Glutamatergic neuron (in vitro differentiated cells): ENCODE measurements at regions not wholly inside any gene's neighbourhood (a gene's known extent, or its start where the extent isn't known, plus 50 kb on each side); places are given as distances from the start of the nearest gene placed in this dataset.

Experiments
- DNase-seq: peaks from one replicate; pipeline ENCODE4 v3.0.0; 2022
- H3K27ac Mint-ChIP-seq: one replicate; pipeline ENCODE4 v1.8.0; 2020; ENCODE audit warnings: mild to moderate bottlenecking, mixed read lengths, inconsistent platforms; ENCODE audit not compliant: unreplicated experiment
- H3K27me3 Mint-ChIP-seq: one replicate; pipeline ENCODE4 v1.8.0; 2020; ENCODE audit warnings: mild to moderate bottlenecking, moderate library complexity, mixed read lengths, inconsistent platforms; ENCODE audit not compliant: unreplicated experiment
- H3K36me3 Mint-ChIP-seq: one replicate; pipeline ENCODE4 v1.8.0; 2020; ENCODE audit warnings: mild to moderate bottlenecking, mixed read lengths, inconsistent platforms; ENCODE audit not compliant: unreplicated experiment
- H3K4me1 Mint-ChIP-seq: one replicate; pipeline ENCODE4 v1.8.0; 2020; ENCODE audit warnings: mild to moderate bottlenecking, low read depth, mixed read lengths, inconsistent platforms; ENCODE audit not compliant: unreplicated experiment
- H3K4me3 Mint-ChIP-seq: one replicate; pipeline ENCODE4 v1.8.0; 2020; ENCODE audit warnings: mild to moderate bottlenecking, mixed read lengths, inconsistent platforms; ENCODE audit not compliant: unreplicated experiment
- H3K9me3 Mint-ChIP-seq: one replicate; pipeline ENCODE4 v1.8.0; 2020; ENCODE audit warnings: mild to moderate bottlenecking, moderate library complexity, mixed read lengths, inconsistent platforms; ENCODE audit not compliant: unreplicated experiment
- TF ChIP-seq, protein P1 (sequence below): fragments of 200-600 bp; sonication (generic); IDR thresholded peaks from one replicate; pipeline ENCODE4 v1.5.0; 2021; ENCODE audit not compliant: partially characterized antibody, unreplicated experiment

DNA sequence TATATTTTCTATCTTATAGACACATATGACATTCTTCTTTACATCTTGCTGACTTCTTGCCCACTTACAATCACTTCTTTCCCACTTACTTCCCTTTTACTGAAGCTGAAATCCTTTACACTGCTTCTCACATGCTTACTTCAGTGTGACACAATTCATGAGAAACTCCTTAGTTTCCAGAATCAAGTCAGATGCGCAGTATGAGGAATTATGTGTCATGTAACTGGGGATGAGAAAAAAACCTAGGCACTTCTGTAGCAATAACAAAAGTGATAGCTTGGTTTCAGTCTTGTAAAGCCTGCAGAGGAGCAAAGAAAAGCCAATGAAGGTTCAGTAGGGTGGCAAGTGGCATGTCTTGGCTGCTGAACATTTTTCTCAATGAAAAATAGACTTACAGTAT lies 566.2 kb upstream of the RGS18 start:
- Mint-ChIP-seq H3K9me3 (no peaks in the 10 kb centered on the region), H3K4me3 (no peak overlapping the region), H3K4me1 (no peaks in the 10 kb centered on the region), H3K36me3 (no peaks in the 10 kb centered on the region), H3K27me3 (no peaks in the 10 kb centered on the region), H3K27ac (no peak overlapping the region)
- TF ChIP-seq, protein P1, sequence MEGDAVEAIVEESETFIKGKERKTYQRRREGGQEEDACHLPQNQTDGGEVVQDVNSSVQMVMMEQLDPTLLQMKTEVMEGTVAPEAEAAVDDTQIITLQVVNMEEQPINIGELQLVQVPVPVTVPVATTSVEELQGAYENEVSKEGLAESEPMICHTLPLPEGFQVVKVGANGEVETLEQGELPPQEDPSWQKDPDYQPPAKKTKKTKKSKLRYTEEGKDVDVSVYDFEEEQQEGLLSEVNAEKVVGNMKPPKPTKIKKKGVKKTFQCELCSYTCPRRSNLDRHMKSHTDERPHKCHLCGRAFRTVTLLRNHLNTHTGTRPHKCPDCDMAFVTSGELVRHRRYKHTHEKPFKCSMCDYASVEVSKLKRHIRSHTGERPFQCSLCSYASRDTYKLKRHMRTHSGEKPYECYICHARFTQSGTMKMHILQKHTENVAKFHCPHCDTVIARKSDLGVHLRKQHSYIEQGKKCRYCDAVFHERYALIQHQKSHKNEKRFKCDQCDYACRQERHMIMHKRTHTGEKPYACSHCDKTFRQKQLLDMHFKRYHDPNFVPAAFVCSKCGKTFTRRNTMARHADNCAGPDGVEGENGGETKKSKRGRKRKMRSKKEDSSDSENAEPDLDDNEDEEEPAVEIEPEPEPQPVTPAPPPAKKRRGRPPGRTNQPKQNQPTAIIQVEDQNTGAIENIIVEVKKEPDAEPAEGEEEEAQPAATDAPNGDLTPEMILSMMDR: no peak
- DNase-seq: no peak

DNA sequence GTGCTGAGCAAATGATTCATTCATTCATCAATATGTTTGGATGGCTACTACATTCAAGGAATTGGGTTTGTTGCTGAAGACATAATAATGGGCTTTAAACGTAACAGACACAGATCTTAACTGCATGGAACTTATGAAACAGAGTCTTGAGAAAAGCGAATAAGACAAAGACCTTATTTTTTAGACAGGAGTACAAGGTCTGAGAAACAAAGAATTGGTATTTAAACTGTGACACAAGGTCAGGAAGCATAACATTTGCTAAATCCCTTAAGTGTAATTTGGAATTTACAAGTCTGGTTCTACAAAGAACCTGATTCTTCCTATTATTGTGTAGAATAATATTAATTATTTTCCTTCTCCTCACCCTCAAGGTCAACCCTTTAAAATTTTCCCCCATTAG lies 565.4 kb upstream of the RGS18 start:
- no peak overlapping the region for H3K27ac Mint-ChIP-seq
- TF ChIP-seq, protein P1: no peak
- no peak for DNase-seq
- H3K27me3 Mint-ChIP-seq: no peaks in the 10 kb centered on the region
- H3K9me3 Mint-ChIP-seq: no peaks in the 10 kb centered on the region
- H3K4me3 Mint-ChIP-seq: no peak overlapping the region
- no peaks in the 10 kb centered on the region for H3K4me1 Mint-ChIP-seq
- H3K36me3 Mint-ChIP-seq: no peaks in the 10 kb centered on the region

DNA sequence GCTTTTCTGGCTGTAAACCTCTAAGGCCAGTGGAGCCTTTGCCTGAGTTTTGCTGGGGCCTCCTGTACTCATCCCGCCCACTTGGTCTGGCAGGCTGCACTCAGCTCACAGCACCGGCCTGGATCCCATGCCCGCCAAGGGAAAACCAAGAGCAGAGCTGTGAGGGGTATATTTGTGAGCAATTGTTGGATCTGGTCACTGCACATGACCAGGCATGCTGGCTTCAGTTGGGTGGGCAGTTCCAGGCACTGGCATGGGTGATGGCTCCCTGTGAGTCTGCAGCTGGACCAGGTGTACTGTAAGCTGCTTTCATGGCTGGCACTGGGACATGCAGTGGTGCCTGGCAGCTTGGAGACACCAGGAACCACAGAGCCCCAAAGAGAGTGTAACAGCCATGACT lies 563.1 kb upstream of the RGS18 start:
- no peaks in the 10 kb centered on the region for H3K4me1 Mint-ChIP-seq
- no peaks in the 10 kb centered on the region for H3K9me3 Mint-ChIP-seq
- no peak overlapping the region for H3K4me3 Mint-ChIP-seq
- TF ChIP-seq, protein P1: no peak
- H3K27ac Mint-ChIP-seq: no peak overlapping the region
- no peaks in the 10 kb centered on the region for H3K27me3 Mint-ChIP-seq
- H3K36me3 Mint-ChIP-seq: no peaks in the 10 kb centered on the region
- DNase-seq: no peak

GRCh38 chr1:191608367-191608766 lies 549.9 kb upstream of the RGS18 start:
- H3K9me3 Mint-ChIP-seq: no peaks in the 10 kb centered on the region
- no peak for DNase-seq
- H3K36me3 Mint-ChIP-seq: no peaks in the 10 kb centered on the region
- no peaks in the 10 kb centered on the region for H3K27me3 Mint-ChIP-seq
- no peak overlapping the region for H3K4me3 Mint-ChIP-seq
- no peak overlapping the region for H3K27ac Mint-ChIP-seq
- TF ChIP-seq, protein P1: no peak
- H3K4me1 Mint-ChIP-seq: no peaks in the 10 kb centered on the region

DNA sequence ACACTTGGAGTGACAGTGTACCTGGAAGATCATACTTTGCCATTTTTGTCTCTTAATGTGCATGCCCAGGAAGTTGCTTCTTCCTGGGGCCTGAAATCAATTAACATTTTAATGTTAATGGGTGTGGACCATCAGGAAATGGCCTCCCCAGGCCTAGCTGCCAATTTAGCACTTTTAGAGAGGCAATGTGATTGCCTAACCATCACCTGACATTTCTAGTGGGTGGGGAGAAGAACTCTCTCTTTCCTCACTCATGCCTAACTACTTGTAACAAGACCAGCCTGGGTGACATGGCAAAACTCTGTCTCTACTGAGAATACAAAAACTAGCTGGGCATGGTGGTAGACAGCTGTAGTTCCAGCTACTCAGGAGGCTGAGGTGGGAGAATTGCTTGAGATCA lies 549.0 kb upstream of the RGS18 start:
- Mint-ChIP-seq H3K27ac (no peak overlapping the region), H3K4me3 (no peak overlapping the region), H3K4me1 (no peaks in the 10 kb centered on the region), H3K36me3 (no peaks in the 10 kb centered on the region), H3K27me3 (no peaks in the 10 kb centered on the region), H3K9me3 (no peaks in the 10 kb centered on the region)
- TF ChIP-seq, protein P1: no peak
- DNase-seq: no peak
